Activated B cell treated with CpG ODN at 0.5 μM for 24 hours (primary cell): ENCODE measurements at regions not wholly inside any gene's neighbourhood (a gene's known extent, or its start where the extent isn't known, plus 50 kb on each side); places are given as distances from the start of the nearest gene placed in this dataset.

Experiments
- ATAC-seq: fragments of 200-7000 bp; cut with Tn5 transposase; one replicate; pipeline ENCODE4 v1.10.0; 2021; ENCODE audit warnings: low read depth, mild to moderate bottlenecking, moderate library complexity
- CTCF ChIA-PET: fragments of 350-600 bp; sonication (Branson Sonifier 250); formaldehyde crosslinking; loops from one replicate; lab custom pipeline; 2021; ENCODE audit warnings: antibody characterized with exemption; lab: Charles Lee
- POLR2A ChIA-PET: fragments of 350-600 bp; sonication (Branson Sonifier 250); formaldehyde crosslinking; loops from one replicate; lab custom pipeline; 2021; ENCODE audit warnings: antibody characterized with exemption; lab: Charles Lee
- DNase-seq: peaks from one replicate; pipeline ENCODE4 v3.0.0; 2022
- H3K27ac Mint-ChIP-seq: one replicate; pipeline ENCODE4 v1.8.0; 2020; ENCODE audit warnings: mixed read lengths
- H3K27me3 Mint-ChIP-seq: one replicate; pipeline ENCODE4 v1.8.0; 2021; ENCODE audit warnings: mixed read lengths
- H3K36me3 Mint-ChIP-seq: one replicate; pipeline ENCODE4 v1.8.0; 2021; ENCODE audit warnings: low read depth, mixed read lengths
- H3K4me1 Mint-ChIP-seq: one replicate; pipeline ENCODE4 v1.8.0; 2021; ENCODE audit warnings: mixed read lengths
- H3K4me3 Mint-ChIP-seq: one replicate; pipeline ENCODE4 v1.8.0; 2020; ENCODE audit warnings: mild to moderate bottlenecking, mixed read lengths
- H3K9me3 Mint-ChIP-seq: one replicate; pipeline ENCODE4 v1.8.0; 2020; ENCODE audit warnings: mixed read lengths
- CTCF ChIP-seq: fragments of 200-600 bp; IDR thresholded peaks from one replicate; pipeline ENCODE4 v1.8.0; 2022; ENCODE audit warnings: antibody characterized with exemption, mild to moderate bottlenecking
- intact Hi-C: fragments of 100-400 bp; cut with micrococcal nuclease; formaldehyde crosslinking; loops from one replicate; pipeline ENCODE4 v1.15.1; 2024

GRCh38 chr13:106818971-106819370, 251.0 kb upstream of the ARGLU1 start:
- no peak for ATAC-seq
- ChIA-PET CTCF (no interaction called here), POLR2A (no interaction called here)
- Mint-ChIP-seq H3K27ac (no peak overlapping the region), H3K36me3 (no peaks in the 10 kb centered on the region), H3K9me3 (no peaks in the 10 kb centered on the region), H3K4me3 (no peak overlapping the region), H3K27me3 (no peaks in the 10 kb centered on the region), H3K4me1 (no peaks in the 10 kb centered on the region)
- intact Hi-C loops = no loop called here
- DNase-seq = no peak
- no peak for TF ChIP-seq CTCF

- no peak for ATAC-seq
- Mint-ChIP-seq H3K4me1 (no peaks in the 10 kb centered on the region), H3K9me3 (no peaks in the 10 kb centered on the region), H3K27ac (no peak overlapping the region), H3K4me3 (no peak overlapping the region), H3K27me3 (no peaks in the 10 kb centered on the region), H3K36me3 (no peaks in the 10 kb centered on the region)
- DNase-seq = no peak
- intact Hi-C loops = no loop called here
- no peak for TF ChIP-seq CTCF
- CTCF ChIA-PET = no interaction called here
- POLR2A ChIA-PET = no interaction called here
Measured at GRCh38 chr13:106815545-106815944, 247.6 kb upstream of the ARGLU1 start.

- Mint-ChIP-seq H3K27me3 (no peaks in the 10 kb centered on the region), H3K4me3 (no peak overlapping the region), H3K4me1 (no peaks in the 10 kb centered on the region), H3K27ac (no peak overlapping the region), H3K36me3 (no peaks in the 10 kb centered on the region), H3K9me3 (no peaks in the 10 kb centered on the region)
- no peak for ATAC-seq
- DNase-seq = no peak
- no peak for TF ChIP-seq CTCF
- intact Hi-C loops = no loop called here
- ChIA-PET CTCF (no interaction called here), POLR2A (no interaction called here)
Measured at GRCh38 chr13:106814463-106814862, 246.5 kb upstream of the ARGLU1 start.

GRCh38 chr13:106810069-106810468, 242.1 kb upstream of the ARGLU1 start:
- Mint-ChIP-seq H3K36me3 (no peaks in the 10 kb centered on the region), H3K9me3 (no peaks in the 10 kb centered on the region), H3K27ac (no peak overlapping the region), H3K27me3 (no peaks in the 10 kb centered on the region), H3K4me1 (no peaks in the 10 kb centered on the region), H3K4me3 (no peak overlapping the region)
- no peak for TF ChIP-seq CTCF
- DNase-seq (no peak), ATAC-seq (no peak)
- intact Hi-C loops = no loop called here
- ChIA-PET POLR2A (no interaction called here), CTCF (no interaction called here)

- no peak overlapping the region for H3K27ac Mint-ChIP-seq
Measured at GRCh38 chr13:106804991-106805390, 237.1 kb upstream of the ARGLU1 start.

More at GRCh38 chr13:106804991-106805390, 237.1 kb upstream of the ARGLU1 start:
- no peaks in the 10 kb centered on the region for H3K4me1 Mint-ChIP-seq
- intact Hi-C loops = no loop called here
- H3K27me3 Mint-ChIP-seq = no peaks in the 10 kb centered on the region
- DNase-seq (no peak), ATAC-seq (no peak)
- POLR2A ChIA-PET = no interaction called here
- CTCF ChIA-PET = no interaction called here
- no peak for TF ChIP-seq CTCF
- no peaks in the 10 kb centered on the region for H3K36me3 Mint-ChIP-seq
- no peaks in the 10 kb centered on the region for H3K9me3 Mint-ChIP-seq
- H3K4me3 Mint-ChIP-seq = no peak overlapping the region
